CD4-positive, alpha-beta T cell (primary cell): ENCODE measurements at regions not wholly inside any gene's neighbourhood (a gene's known extent, or its start where the extent isn't known, plus 50 kb on each side); places are given as distances from the start of the nearest gene placed in this dataset.

ENCODE experiments used
- ATAC-seq: fragments of 200-7000 bp; cut with Tn5 transposase; one replicate; pipeline ENCODE4 v1.10.0; 2022; ENCODE audit warnings: mild to moderate bottlenecking; ENCODE audit not compliant: poor library complexity
- CTCF ChIA-PET: fragments of 350-600 bp; sonication (Branson Sonifier 250); formaldehyde crosslinking; loops from one replicate; lab custom pipeline; 2021; ENCODE audit warnings: antibody characterized with exemption, inconsistent platforms; lab: Charles Lee
- POLR2A ChIA-PET: fragments of 350-600 bp; sonication (Branson Sonifier 250); formaldehyde crosslinking; loops from one replicate; lab custom pipeline; 2021; ENCODE audit warnings: antibody characterized with exemption, inconsistent platforms; lab: Charles Lee
- DNase-seq, 14 experiments: peaks; one replicate each; pipeline ENCODE4 v3.0.0-alpha.2; 2013 to 2020; ENCODE audit warnings: mixed read lengths in 2 of 14
- H3K27ac ChIP-seq, 2 donors: one replicate each; pipeline versions ENCODE4 v1.5.1 to v1.7.0; 2013; ENCODE audit warnings: low read length in 2 of 2, low read depth in 1 of 2, mild to moderate bottlenecking in 1 of 2
- H3K27me3 ChIP-seq, 2 experiments: 1 replicate in 1 of 2; 2 replicates in 1 of 2; pipeline versions ENCODE4 v1.6.1 to v1.7.0; 2013; ENCODE audit warnings: low read length in 2 of 2, control low read depth in 1 of 2, mild to moderate bottlenecking in 1 of 2, moderate library complexity in 1 of 2; ENCODE audit not compliant: insufficient read depth in 2 of 2, control insufficient read depth in 1 of 2
- H3K36me3 ChIP-seq: one replicate; pipeline ENCODE4 v1.6.1; 2013; ENCODE audit warnings: low read length, control low read depth; ENCODE audit not compliant: insufficient read depth
- H3K4me1 ChIP-seq: one replicate; pipeline ENCODE4 v1.6.1; 2013; ENCODE audit warnings: low read length, control low read depth; ENCODE audit not compliant: insufficient read depth
- H3K4me3 ChIP-seq: one replicate; pipeline ENCODE4 v1.5.1; 2013; ENCODE audit warnings: mild to moderate bottlenecking, low read length, moderate library complexity
- H3K9me3 ChIP-seq, 2 experiments: 1 replicate in 1 of 2; 2 replicates in 1 of 2; pipeline versions ENCODE4 v1.6.1 to v1.7.0; 2013; ENCODE audit warnings: low read length in 2 of 2, mild to moderate bottlenecking in 2 of 2, control low read depth in 1 of 2, moderate library complexity in 1 of 2; ENCODE audit not compliant: control insufficient read depth in 1 of 2, insufficient read depth in 1 of 2
- H3K27ac Mint-ChIP-seq: one replicate; pipeline ENCODE4 v1.8.0; 2020; ENCODE audit warnings: mixed read lengths
- H3K27me3 Mint-ChIP-seq: one replicate; pipeline ENCODE4 v1.8.0; 2021; ENCODE audit warnings: mixed read lengths
- H3K36me3 Mint-ChIP-seq: one replicate; pipeline ENCODE4 v1.8.0; 2021; ENCODE audit warnings: low read depth, mixed read lengths
- H3K4me1 Mint-ChIP-seq: one replicate; pipeline ENCODE4 v1.8.0; 2021; ENCODE audit warnings: low read depth, mixed read lengths
- H3K4me3 Mint-ChIP-seq: one replicate; pipeline ENCODE4 v1.8.0; 2020; ENCODE audit warnings: mild to moderate bottlenecking, mixed read lengths
- H3K9me3 Mint-ChIP-seq: one replicate; pipeline ENCODE4 v1.8.0; 2020; ENCODE audit warnings: mixed read lengths
- intact Hi-C, 2 experiments: fragments of 100-400 bp; cut with DNase I in 1 of 2; cut with micrococcal nuclease in 1 of 2; formaldehyde crosslinking; loops; one replicate each; pipeline versions ENCODE4 v1.15.1 to v1.9.0; 2023 to 2025; cut with DNase I, micrococcal nuclease
- TF ChIP-seq, protein P1 (sequence below): fragments of 200-600 bp; IDR thresholded peaks from one replicate; pipeline ENCODE4 v1.8.0; 2022; ENCODE audit warnings: antibody characterized with exemption, mild to moderate bottlenecking

- Mint-ChIP-seq H3K4me1 (no peaks in the 10 kb centered on the region), H3K27ac (no peak overlapping the region), H3K4me3 (no peak overlapping the region), H3K36me3 (no peaks in the 10 kb centered on the region), H3K9me3 (no peaks in the 10 kb centered on the region), H3K27me3 (no peaks in the 10 kb centered on the region)
- Histone ChIP-seq H3K9me3 (no peaks in the 10 kb centered on the region), H3K27me3 (no peaks in the 10 kb centered on the region), H3K36me3 (no peaks in the 10 kb centered on the region), H3K27ac (no peak overlapping the region), H3K4me3 (no peak overlapping the region), H3K4me1 (no peaks in the 10 kb centered on the region)
- DNase-seq (no peak), ATAC-seq (no peak)
- intact Hi-C loops = no loop called here
- TF ChIP-seq, protein P1, sequence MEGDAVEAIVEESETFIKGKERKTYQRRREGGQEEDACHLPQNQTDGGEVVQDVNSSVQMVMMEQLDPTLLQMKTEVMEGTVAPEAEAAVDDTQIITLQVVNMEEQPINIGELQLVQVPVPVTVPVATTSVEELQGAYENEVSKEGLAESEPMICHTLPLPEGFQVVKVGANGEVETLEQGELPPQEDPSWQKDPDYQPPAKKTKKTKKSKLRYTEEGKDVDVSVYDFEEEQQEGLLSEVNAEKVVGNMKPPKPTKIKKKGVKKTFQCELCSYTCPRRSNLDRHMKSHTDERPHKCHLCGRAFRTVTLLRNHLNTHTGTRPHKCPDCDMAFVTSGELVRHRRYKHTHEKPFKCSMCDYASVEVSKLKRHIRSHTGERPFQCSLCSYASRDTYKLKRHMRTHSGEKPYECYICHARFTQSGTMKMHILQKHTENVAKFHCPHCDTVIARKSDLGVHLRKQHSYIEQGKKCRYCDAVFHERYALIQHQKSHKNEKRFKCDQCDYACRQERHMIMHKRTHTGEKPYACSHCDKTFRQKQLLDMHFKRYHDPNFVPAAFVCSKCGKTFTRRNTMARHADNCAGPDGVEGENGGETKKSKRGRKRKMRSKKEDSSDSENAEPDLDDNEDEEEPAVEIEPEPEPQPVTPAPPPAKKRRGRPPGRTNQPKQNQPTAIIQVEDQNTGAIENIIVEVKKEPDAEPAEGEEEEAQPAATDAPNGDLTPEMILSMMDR = no peak
- POLR2A ChIA-PET = no interaction called here
- CTCF ChIA-PET = no interaction called here
These were observed 101.2 kb downstream of the CRPPA start for GRCh38 chr7:16320099-16320660.

GRCh38 chr7:16318989-16319915, 102.1 kb downstream of the CRPPA start:
- Histone ChIP-seq H3K4me3 (no peak overlapping the region), H3K9me3 (no peaks in the 10 kb centered on the region), H3K4me1 (no peaks in the 10 kb centered on the region), H3K36me3 (no peaks in the 10 kb centered on the region), H3K27me3 (no peaks in the 10 kb centered on the region), H3K27ac (no peak overlapping the region)
- ChIA-PET CTCF (no interaction called here), POLR2A (no interaction called here)
- Mint-ChIP-seq H3K9me3 (no peaks in the 10 kb centered on the region), H3K4me3 (no peak overlapping the region), H3K27ac (no peak overlapping the region), H3K36me3 (no peaks in the 10 kb centered on the region), H3K27me3 (no peaks in the 10 kb centered on the region), H3K4me1 (no peaks in the 10 kb centered on the region)
- ATAC-seq = no peak
- TF ChIP-seq, protein P1 = no peak
- intact Hi-C loops = no loop called here
- no peak for DNase-seq

DNA sequence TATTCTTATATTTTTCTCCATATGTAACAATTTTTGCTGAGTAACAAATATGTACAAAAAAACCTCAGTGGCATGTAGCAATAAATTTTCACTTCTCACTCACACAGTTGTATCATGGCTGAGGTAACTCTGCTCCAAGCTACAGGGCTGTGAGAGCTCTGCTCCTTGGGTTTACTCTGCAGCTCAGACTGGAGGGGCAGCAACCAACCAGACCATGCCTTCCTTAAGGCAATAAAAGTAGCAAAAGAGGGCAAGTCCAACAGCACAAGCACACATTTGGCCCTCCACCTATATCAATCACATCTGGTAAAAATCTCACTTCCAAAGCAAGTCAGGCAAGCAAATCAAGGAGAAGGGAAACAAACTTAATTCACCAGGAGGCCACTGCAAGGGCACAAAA, 102.9 kb downstream of the CRPPA start:
- no peaks in the 10 kb centered on the region for H3K27me3 ChIP-seq
- H3K27me3 Mint-ChIP-seq = no peaks in the 10 kb centered on the region
- no peak overlapping the region for H3K27ac ChIP-seq
- no peaks in the 10 kb centered on the region for H3K9me3 ChIP-seq
- CTCF ChIA-PET = no interaction called here
- H3K27ac Mint-ChIP-seq = no peak overlapping the region
- no peaks in the 10 kb centered on the region for H3K9me3 Mint-ChIP-seq
- H3K36me3 Mint-ChIP-seq = no peaks in the 10 kb centered on the region
- intact Hi-C loops = no loop called here
- no peaks in the 10 kb centered on the region for H3K36me3 ChIP-seq
- no peak overlapping the region for H3K4me3 ChIP-seq
- no peaks in the 10 kb centered on the region for H3K4me1 Mint-ChIP-seq
- no peak overlapping the region for H3K4me3 Mint-ChIP-seq
- DNase-seq (no peak), ATAC-seq (no peak)
- TF ChIP-seq, protein P1 = no peak
- H3K4me1 ChIP-seq = no peaks in the 10 kb centered on the region
- POLR2A ChIA-PET = no interaction called here
